OCI-LY7 (cell line): ENCODE measurements at regions not wholly inside any gene's neighbourhood (a gene's known extent, or its start where the extent isn't known, plus 50 kb on each side); places are given as distances from the start of the nearest gene placed in this dataset.

ENCODE experiments used
- CTCF ChIP-seq: fragments of 200-600 bp; sonication (generic); conservative IDR thresholded peaks from 2 replicates; pipeline ENCODE4 v1.5.1; 2014; ENCODE audit warnings: mild to moderate bottlenecking, antibody characterized with exemption, low read length, moderate library complexity, mixed read lengths
- EZH2phosphoT487 ChIP-seq: fragments of 200-600 bp; sonication (generic); IDR thresholded peaks from 2 replicates; pipeline ENCODE4 v1.6.1; 2018; ENCODE audit warnings: low read depth, borderline replicate concordance, mild to moderate bottlenecking, mixed run types, antibody characterized with exemption, low read length, moderate library complexity, mixed read lengths

- TF ChIP-seq CTCF, result no peak
- TF ChIP-seq EZH2phosphoT487, result no peak
Observed at GRCh38 chr4:13302876-13303275, 181.3 kb downstream of the RAB28 start.
